NCI-H774 (cell line): ENCODE measurements at regions not wholly inside any gene's neighbourhood (a gene's known extent, or its start where the extent isn't known, plus 50 kb on each side); places are given as distances from the start of the nearest gene placed in this dataset.
"Not testable (repeated sequence)": the region's sequence is repeated elsewhere in the genome, so short reads cannot be mapped to it uniquely, and the experiment has no call there.

ENCODE experiments used
- DNase-seq: peaks from one replicate; lab custom pipeline; 2025; lab: John Stamatoyannopoulos, UW

DNA sequence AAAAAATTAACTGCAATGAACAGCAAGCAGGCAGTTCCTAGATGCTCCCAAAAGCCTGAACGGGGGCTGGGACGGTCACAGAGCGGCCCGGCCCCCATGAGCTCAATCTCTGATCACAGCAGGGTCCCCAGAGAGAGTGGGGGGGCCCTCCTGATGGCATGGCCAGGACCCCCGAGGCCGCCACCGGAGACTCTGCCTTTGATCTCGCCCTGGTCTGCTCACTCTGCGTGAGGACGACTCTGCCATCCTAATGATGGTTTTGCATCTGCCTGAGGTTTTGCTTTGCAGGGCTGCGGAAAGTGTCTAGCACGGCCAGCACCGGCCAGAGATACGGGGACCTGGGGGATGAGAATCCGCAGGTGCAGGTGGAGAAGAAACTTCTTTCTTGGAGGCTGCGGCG, 103.8 kb downstream of the SHOX start:
- DNase-seq: no peak

DNA sequence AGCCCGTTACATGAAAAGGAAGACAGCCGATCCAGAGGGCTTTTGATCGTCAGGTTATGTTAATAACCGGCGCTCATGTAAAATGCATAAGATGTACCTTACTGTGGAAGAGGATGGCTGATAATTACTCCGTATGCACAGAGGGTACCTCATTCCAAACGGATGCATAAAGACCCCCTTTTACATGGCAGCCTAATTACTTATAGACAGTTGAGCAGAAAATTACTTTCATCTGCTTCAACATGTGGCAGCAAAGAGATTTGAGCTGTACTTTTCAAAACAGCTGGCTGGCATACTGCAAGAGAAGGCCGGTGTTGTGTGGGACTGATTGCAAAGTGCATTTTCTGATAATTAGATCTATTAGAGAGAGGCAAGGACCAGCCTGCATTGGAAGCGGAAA, 103.4 kb downstream of the SHOX start:
- DNase-seq: no peak

- DNase-seq: no peak
Observed at GRCh38 chrX:729583-730409, 99.2 kb downstream of the SHOX start.

DNA sequence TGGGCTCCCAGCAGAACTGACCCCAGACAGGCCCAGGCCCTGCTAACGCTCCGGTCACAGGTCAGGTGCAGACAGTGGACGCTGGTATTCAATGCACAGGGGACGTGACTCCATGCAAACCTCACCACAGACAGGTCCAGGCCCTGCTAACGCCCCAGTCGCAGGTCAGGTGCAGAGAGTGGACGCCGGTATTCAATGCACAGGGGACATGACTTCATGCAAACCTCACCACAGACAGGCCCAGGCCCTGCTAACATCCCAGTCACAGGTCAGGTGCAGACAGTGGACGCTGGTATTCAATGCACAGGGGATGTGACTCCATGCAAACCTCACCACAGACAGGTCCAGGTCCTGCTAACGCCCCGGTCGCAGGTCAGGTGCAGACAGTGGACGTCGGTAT, 98.5 kb downstream of the SHOX start:
- not testable (repeated sequence) for DNase-seq

- not testable (repeated sequence) for DNase-seq
Observed at GRCh38 chrX:728639-729038, 98.0 kb downstream of the SHOX start.

DNA sequence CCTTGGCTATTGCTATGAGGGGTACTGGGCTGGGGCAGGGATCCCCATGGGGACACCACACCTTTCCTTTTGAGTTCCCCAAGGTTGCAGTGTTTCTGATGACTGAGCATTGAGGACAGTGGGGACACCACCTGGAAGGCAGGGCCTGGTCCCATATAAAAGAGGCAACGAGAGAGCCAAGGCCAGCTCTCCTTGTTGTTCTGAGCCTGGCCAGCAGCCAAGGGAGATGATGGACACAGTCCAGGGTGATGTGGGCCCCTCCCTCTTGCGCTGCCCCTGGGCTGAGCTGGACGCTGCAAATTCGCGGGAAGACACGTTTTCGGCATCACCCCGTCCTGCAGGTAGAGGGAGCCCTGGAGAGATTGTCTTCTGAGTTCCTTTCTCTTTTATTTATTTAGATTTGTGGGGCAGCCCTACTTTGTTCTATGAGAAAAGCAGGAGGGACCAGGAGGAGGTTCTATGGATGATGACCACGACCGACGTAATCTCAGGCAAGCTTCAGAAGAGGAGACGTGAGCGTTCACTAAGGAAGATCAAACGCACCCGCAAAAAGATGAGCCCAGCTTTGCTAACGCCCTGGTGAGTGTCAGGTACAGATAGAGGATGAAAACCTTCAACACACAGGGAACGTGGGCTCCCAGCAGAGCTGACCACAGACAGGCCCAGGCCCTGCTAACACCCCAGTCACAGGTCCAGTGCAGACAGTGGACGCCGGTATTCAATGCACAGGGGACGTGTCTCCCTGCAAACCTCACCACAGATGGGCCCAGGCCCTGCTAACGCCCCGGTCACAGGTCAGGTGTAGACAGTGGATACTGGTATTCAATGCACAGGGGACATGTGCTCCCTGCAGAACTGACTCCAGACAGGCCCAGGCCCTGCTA, 97.4 kb downstream of the SHOX start:
- DNase-seq: no peak

- DNase-seq: no peak
Observed at GRCh38 chrX:725971-726370, 95.4 kb downstream of the SHOX start.

GRCh38 chrX:724256-724655, 93.7 kb downstream of the SHOX start:
- DNase-seq: no peak

DNA sequence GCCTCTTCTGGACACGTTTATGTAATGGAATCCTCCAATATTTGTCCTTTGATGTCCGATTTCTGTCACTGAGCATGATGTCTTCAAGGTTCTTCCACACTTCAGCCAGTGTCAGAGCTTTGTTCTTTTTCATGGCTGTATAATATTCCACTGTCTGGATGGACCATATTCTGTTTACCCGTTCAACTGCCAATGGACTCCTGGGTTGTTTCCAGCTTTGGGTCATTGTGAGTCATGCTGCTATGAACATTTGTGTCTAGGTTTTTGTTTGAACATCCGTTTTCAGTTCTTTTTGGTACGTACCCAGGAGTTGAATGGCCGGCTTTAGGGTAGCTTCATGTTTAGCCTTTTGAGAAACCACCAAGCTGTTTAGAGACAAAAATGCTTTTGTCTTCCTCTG, 93.2 kb downstream of the SHOX start:
- DNase-seq: no peak

- DNase-seq: no peak
Observed at GRCh38 chrX:721354-721753, 90.8 kb downstream of the SHOX start.

- no peak for DNase-seq
Observed at GRCh38 chrX:720825-721224, 90.2 kb downstream of the SHOX start.

DNA sequence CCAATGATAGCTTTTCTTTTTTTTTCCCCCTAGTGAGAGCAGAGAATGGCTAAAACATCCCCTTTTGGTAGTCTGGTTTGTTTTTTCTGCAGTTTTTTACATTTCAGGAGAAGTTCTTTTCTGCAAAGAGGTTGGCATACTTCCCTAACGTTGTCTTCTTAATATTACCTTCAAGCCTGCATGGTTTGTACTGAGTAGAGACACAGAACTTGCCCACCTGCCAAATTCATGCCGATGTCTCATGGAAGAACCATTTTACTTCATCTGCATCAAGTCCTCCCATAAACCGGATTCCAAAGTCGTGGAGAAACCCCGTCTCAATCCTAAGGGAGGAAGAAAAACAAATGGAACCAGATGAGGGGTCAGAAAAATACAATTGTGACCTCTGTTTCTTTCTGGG, 89.7 kb downstream of the SHOX start:
- no peak for DNase-seq

DNA sequence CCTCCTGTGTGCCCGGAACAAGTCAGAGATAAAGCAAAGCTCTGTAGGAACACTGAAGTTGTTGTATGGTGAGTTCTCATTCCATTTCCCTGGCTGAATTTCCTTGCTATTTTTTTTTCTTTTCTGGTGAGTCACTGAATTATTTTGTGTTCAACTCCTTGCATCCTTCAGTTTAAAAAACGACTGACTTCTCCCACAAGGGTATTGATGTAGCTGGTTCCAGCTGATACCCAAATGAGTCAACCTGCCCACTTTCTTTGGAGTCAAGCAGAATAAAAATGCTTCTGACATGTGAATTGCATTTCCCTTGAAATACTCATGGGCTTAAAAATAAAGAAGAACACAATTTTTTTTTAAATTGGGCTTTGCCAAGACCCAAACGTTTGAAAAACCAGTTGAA, 85.5 kb downstream of the SHOX start:
- DNase-seq: no peak

DNA sequence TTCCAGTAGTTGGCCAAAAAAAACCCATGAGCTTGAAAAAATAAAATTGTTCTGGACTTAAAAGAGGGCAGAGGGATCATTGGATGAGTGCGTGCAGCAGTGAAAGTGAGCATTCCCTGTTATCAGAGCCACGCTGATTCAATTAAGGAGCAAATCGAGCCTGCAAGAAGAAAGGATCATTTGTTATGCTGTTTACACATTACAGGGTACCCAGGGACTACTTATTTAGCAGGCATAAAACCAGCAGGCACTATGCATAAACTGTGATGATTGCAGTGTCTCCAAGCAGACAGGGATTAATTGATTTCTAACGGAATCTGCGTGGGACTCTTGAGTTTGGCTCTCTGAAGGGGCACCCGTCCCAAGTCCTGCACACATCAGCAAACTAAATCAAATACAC, 83.5 kb downstream of the SHOX start:
- DNase-seq: no peak
